HG03095 (cell line): ENCODE measurements at regions not wholly inside any gene's neighbourhood (a gene's known extent, or its start where the extent isn't known, plus 50 kb on each side); places are given as distances from the start of the nearest gene placed in this dataset.

Experiments used
- ATAC-seq: cut with Tn5 transposase; IDR thresholded peaks from one replicate; pipeline ENCODE4 v1.9.1; 2021; ENCODE audit warnings: moderate library complexity; ENCODE audit not compliant: unreplicated experiment

DNA sequence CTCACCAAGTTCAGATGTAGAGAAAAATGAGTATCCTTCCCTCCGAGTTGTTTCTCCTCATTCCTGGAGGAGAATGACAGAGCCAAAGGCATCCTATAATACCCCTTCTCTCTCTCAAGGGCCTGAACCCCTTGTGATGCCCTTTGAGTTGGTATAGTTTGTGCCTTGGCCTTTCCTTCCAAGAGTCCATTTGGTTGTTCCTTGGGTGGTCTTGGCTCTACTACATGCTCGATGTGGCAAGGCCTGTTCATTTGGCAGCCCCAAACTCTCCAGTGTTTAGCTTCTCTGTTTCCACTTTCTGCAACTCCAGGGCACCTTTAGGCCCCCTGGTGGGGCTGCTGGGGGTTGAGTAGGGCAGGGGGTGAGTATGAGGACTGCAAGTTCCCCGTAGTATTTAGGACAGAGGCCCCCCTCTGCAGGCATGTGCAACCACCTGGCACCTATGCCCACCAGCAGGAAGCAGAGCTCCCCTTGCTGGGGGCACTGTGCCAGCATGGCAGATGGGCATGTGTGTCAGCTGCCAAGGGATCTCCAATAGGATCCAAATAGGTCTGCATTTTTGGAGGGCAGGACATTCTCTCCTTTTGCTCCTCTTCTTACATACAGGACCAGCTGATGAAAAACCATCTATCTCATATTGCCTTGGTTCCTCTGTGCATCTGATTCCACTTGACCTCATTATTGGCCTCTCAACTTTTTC is 217.2 kb upstream of the CADM1 start:
- ATAC-seq: no peak

DNA sequence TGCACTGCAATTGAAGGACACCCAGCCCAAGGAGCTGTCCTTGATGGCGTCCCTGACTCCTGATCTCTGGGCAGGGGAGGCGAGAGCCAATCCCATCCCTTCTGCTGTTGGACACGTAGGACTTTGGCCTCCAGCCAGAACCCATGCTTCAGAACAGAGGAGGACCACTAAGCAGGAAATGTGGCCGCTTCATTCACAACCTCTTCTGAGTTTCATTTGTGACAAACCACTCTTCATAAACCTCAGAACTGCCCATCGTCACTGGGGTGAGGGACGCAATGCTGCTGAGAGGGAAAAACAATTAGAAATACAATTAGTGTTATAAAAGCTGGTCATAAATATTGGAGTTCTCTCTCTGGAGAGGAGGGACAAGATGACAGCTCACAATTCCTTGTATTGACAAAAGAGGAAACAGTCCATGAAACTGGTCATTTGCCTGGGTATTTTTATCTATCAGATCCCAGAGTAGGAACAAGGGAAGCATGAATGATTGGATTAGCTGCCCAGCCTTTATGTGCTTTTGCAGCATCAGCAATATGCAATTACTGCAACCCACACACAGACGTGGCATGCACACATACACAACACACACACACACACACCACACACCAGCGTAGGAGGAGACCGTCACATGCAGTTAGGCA is 216.5 kb upstream of the CADM1 start:
- no peak for ATAC-seq

- ATAC-seq: no peak
Measured at GRCh38 chr11:115718945-115719344, 214.7 kb upstream of the CADM1 start.

GRCh38 chr11:115718106-115718505 is 213.9 kb upstream of the CADM1 start:
- no peak for ATAC-seq

DNA sequence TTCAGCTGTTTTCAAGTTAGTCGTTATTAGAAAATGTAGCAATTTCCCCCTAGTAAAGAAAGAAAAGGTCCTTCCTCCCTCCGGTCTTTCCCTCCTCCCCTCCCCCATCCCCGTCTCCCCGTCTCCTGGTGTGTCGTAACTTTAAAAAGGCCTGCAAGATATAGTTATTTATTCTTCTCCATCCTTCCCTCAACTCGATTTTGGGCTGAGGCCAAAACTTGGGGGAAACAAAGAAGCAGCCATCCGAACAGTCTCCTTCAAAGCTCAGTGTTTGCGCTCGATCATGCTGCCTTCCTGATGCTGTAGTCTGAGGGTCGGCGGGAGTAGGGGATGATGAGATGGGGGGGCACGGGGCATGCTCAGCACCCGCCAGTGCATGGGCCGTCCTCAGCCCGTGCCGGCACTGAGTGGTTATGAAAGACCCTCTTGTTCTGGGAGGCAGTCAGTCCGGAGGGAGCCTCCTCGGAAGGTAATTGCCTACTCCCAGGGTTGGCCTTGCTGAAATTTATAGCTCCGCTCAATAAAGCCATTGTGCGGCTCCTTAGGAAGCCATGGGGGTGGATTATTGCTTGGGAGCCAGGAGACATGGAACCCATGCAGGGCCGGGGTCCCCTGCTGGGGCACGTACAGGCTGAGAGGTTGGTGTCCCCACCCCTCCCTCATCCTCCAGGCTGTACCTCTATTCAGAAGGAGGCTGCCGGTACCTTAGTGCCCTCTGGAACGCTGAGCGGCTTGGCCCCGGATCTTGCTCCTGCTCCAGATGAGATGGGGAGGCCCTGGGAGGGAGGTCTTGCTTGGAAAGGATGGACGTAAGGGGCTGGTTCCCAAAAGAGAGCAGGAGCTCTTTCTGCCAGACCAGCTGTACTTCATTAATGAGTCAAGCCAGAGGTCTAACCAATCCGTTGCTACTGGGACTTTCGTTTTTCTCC is 212.7 kb upstream of the CADM1 start:
- no peak for ATAC-seq

GRCh38 chr11:115716080-115716479 is 211.9 kb upstream of the CADM1 start:
- no peak for ATAC-seq

GRCh38 chr11:115715251-115715770 is 211.1 kb upstream of the CADM1 start:
- ATAC-seq: no peak

DNA sequence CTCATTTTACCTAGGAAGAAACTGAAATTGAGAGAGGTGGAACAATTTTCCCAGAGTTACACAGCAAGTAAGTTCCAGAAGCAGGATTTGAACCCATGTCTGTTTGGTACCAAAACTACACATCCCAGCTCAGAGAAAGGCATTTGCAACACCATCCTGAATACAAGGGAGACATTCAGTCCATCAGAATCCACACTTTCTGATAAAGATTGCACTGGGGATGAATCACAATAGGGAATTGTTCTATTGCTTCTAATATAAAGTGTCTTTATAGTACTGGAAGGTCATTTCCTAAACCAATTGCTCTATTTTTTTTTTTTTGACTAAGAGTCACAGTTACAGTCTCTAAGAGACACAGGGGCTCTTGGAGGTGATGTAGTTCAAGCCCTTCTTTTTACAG is 208.1 kb upstream of the CADM1 start:
- no peak for ATAC-seq

DNA sequence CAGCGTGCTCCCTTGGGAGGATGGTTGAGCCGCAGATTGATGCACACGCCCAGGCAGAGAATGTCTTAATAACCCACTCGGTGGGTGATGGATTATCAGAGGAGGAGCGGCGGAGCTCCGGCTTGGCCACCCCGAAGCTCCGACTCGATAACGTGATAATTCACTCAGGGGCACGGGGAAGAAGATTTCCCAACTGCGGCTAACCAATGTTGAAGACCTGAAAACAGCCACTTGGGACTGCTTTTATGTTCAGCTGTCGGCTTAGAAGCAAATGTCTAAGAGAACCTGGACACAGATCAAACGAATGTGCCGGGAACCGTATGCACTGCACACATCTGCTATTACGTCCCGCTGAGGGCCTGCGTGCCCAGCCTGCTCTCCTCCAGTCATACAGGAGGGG is 206.8 kb upstream of the CADM1 start:
- no peak for ATAC-seq

- ATAC-seq: no peak
Measured at GRCh38 chr11:115710426-115710825, 206.2 kb upstream of the CADM1 start.

DNA sequence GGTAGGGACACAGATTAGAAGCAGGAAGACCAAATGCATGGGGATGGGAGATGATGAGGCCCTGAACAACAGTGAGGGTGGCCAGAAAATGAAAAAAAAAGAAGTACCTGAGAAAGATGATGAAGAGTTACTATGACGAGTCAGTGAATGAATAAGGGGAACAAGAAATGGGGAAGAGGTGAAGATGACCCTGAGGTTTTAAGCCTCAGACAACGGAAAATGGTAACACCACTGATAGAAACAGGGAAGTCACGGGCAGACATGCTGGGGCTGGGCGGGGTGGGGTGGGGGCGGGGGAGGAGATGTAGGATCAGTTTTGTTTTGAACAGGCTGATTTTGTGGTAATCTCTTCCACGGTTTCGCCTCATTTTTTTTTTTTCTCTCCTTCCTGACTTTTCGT is 205.1 kb upstream of the CADM1 start:
- no peak for ATAC-seq

DNA sequence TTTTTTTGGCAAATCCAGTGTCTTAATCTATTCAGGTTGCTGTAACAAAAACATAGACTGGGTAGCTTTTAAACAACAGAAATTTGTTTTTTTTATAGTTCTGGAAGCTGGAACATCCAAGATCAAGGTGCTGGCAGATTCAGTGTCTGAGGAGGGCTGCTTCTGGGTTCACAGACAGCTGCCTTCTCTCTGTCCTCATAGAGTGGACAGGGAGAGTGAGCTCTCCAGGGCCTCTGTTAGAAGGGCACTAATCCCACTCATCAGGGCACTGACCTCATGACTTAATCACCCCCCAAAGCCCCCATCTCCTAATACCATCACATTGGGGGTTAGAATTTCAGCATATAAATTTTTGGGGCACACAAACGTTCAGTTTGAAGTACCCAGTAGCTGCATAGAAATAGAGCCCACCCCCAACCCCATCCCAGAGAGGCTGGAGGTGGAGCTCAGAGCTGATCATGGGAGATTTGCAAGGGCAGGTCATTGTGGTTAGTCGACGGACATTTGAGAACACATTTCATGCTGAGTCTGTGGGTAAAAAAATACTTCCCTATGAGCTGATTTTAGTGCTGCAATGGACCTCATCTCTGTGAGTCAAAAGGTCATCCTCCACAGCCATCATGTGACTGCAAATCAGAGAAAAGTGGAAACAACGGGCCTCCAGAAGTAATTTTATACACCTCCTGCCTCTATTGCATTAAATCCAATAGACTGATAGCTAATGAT is 203.1 kb upstream of the CADM1 start:
- ATAC-seq: no peak

DNA sequence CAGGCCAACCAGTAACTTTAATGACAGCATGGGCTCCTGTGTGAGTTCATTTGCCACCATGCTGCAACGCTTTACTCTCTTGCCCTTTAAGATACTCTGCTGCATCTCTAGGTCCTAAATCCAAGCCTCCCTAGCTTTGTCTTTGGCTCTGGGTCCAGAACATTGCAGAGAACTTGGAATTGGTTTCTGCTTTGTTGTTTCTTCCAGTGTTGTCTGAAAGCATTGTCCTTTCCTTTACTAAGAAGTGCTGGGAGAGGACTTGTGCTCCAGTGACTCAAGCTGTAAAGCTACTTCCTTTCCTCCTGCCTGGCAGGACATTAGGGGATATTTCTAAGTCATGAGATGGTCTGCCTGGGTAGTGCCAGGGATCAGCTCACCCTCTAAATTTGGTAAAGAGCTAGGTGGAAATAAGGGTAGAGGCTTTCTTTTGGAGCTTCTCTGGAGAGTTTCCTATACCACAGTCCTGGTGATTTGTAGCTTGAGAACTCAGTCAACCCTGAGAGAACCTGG is 202.5 kb upstream of the CADM1 start:
- no peak for ATAC-seq

- ATAC-seq: no peak
Measured at GRCh38 chr11:115705200-115705599, 201.0 kb upstream of the CADM1 start.

DNA sequence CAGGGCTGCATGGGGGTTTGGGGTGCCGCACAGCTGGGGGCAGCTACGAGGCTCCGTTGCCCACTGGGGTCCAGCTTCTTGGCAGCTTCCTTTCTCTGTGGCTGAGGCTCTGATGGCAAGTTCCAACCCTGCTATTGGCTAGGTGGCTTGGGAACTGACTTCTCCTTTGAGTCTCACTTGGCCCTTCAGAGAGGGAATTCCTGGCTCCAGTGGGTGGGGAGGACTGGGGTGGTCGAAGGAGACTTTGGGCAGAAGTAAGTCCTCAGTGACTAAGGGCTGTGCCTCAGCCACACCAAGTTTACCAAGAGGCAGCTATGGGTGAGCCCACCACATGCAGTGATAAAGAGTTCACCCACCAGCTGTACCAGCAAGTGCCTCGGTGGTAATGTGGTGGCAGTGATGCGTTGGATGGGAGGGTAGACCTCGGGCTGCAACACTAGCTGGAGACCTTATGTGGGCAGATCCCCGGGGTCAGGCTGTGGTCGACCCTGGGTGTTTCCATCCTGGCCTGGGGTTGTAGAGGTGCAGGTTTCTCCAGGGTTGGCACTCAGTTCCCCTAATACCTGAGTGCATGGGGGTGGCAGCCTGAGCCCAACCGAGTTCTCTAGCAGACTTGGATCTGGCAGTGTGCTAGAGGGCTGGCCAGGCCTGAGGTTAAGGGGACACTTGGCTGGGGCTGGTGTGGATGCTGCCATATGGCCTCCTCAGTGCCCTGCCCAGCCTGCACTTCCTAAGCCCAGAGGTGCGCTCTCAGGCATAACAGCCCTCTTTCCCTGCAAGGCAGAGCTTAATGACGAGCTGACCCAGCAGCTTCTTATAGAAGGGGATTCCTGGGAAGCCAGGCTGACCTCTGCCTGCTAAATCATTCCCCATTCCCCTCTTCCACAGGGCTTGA is 197.0 kb upstream of the CADM1 start:
- no peak for ATAC-seq

GRCh38 chr11:115700496-115700895 is 196.3 kb upstream of the CADM1 start:
- ATAC-seq: no peak

GRCh38 chr11:115699733-115700132 is 195.5 kb upstream of the CADM1 start:
- ATAC-seq: no peak

GRCh38 chr11:115699326-115699725 is 195.1 kb upstream of the CADM1 start:
- no peak for ATAC-seq

DNA sequence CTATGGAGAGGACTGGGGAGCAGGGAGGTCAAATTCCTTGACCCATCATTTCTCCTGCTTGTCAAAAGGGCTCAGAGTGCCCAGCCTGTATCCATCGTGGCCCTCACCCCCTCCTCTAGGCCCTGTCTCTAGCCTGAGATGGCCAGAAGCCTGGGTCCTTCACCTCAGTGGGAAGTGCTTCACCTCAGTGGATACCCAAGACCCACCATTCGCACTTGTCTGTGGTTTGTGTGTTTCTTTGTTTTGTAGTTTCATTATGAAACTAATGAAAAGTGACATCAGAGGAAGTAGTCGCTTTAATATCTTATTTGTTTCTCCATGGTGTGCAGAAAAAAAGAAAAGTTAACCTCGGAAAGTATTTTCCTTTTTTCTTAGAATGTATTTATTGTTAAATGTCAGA is 194.0 kb upstream of the CADM1 start:
- no peak for ATAC-seq

DNA sequence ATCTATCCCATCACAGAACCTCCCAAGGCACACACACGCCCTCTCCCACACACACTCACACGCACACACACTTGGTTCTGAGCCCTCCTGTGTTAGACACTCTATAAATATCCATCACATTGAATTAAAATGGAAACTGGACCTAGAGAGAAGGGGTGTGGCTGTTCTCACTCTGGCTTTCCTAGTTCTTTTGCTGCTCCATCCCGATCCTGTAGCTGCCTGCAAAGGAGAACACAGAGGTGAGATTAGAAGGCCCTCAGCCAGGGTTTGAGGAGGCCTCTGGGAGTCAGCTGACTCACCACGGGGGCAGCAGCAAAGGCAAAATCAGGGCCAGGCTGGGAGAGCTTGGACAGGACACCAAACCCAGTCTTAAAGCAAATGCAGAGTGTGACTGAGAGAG is 192.3 kb upstream of the CADM1 start:
- no peak for ATAC-seq
